Liver (tissue), 3 donors: ENCODE measurements at regions not wholly inside any gene's neighbourhood (a gene's known extent, or its start where the extent isn't known, plus 50 kb on each side); places are given as distances from the start of the nearest gene placed in this dataset.
"Not testable (repeated sequence)": the region's sequence is repeated elsewhere in the genome, so short reads cannot be mapped to it uniquely, and the experiment has no call there.

ENCODE experiments used
- FOXA1 ChIP-seq: IDR thresholded peaks from 2 replicates; pipeline ENCODE4 v1.6.1; 2016; ENCODE audit warnings: antibody characterized with exemption
- GABPA ChIP-seq, 2 donors: IDR thresholded peaks in 1 of 2; conservative IDR thresholded peaks in 1 of 2; 2 replicates each; pipeline ENCODE4 v1.6.1; 2016; ENCODE audit warnings: antibody characterized with exemption in 2 of 2, mild to moderate bottlenecking in 1 of 2, moderate library complexity in 1 of 2
- HNF4G ChIP-seq: IDR thresholded peaks from 2 replicates; pipeline ENCODE4 v1.6.1; 2016; ENCODE audit warnings: antibody characterized with exemption
- RAD21 ChIP-seq, 2 donors: IDR thresholded peaks; 2 replicates each; pipeline ENCODE4 v1.6.1; 2016; ENCODE audit warnings: antibody characterized with exemption in 2 of 2, mild to moderate bottlenecking in 2 of 2
- RXRA ChIP-seq, 2 donors: IDR thresholded peaks; 2 replicates each; pipeline ENCODE4 v1.6.1; 2017 to 2018; ENCODE audit warnings: antibody characterized with exemption in 2 of 2, mild to moderate bottlenecking in 1 of 2
- YY1 ChIP-seq: IDR thresholded peaks from 2 replicates; pipeline ENCODE4 v1.6.1; 2016; ENCODE audit warnings: antibody characterized with exemption, mild to moderate bottlenecking
- TF ChIP-seq, protein P1 (sequence below): fragments of 150-350 bp; IDR thresholded peaks from 2 replicates; pipeline ENCODE4 v1.5.1; 2017; ENCODE audit warnings: improper control_type of control experiment, low read depth, low read length; ENCODE audit not compliant: missing input control
- TF ChIP-seq, protein P2 (sequence below): IDR thresholded peaks from 2 replicates; pipeline ENCODE4 v1.6.1; 2016; ENCODE audit warnings: antibody characterized with exemption
- TF ChIP-seq, protein P3 (sequence below): IDR thresholded peaks from 2 replicates; pipeline ENCODE4 v1.6.1; 2016; ENCODE audit warnings: antibody characterized with exemption, mild to moderate bottlenecking
- TF ChIP-seq, protein P4 (sequence below): IDR thresholded peaks from 2 replicates; pipeline ENCODE4 v1.6.1; 2016; ENCODE audit warnings: antibody characterized with exemption
- donor health status: healthy.
- donor health status: healthy.

DNA sequence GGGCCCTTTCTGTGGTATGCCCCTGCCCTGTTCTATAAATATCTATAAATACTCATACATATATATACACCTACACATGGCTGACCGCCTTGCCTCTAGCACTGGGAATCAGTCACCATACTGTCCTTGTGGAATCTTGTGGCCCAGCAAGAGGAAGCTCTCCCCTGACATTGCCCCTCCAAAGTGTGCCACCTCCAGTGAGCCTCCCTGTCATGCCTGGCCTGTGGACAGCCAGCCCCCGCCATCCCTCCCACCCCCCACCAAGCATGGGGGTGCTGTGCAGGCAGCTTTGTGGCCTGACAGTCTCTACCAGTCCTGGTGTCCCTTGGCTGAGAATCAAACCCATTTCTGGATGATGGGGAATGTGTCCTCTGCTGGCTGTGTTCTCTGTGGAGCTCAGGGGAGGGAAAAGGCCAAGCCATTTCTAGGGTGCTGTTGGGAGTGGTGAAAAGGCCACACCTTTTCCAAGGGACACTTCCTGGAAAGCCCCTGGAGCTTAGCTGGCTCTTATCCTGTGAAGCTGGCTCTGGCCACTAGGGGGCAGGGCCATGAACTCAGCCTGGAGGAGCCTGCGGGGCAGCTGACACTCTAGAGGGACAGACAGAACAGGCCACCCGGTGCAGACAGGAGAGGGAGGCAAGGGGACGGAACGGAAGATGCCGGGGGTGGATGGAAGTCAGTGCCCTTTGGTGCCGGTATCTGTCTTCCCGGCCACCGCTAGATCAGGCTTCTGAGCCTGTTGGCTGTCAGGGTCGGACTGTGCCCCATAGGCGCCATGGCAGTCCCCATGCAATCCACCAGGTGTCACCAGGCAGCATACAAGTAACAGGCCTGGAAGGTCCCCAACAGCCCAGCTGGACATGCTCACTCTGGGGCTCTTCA lies 167.2 kb downstream of the TBC1D2B start:
- TF ChIP-seq, protein P1, sequence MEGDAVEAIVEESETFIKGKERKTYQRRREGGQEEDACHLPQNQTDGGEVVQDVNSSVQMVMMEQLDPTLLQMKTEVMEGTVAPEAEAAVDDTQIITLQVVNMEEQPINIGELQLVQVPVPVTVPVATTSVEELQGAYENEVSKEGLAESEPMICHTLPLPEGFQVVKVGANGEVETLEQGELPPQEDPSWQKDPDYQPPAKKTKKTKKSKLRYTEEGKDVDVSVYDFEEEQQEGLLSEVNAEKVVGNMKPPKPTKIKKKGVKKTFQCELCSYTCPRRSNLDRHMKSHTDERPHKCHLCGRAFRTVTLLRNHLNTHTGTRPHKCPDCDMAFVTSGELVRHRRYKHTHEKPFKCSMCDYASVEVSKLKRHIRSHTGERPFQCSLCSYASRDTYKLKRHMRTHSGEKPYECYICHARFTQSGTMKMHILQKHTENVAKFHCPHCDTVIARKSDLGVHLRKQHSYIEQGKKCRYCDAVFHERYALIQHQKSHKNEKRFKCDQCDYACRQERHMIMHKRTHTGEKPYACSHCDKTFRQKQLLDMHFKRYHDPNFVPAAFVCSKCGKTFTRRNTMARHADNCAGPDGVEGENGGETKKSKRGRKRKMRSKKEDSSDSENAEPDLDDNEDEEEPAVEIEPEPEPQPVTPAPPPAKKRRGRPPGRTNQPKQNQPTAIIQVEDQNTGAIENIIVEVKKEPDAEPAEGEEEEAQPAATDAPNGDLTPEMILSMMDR: peak; percentile 51
- peak; percentile 45 to 76 for TF ChIP-seq RAD21 (IDR thresholded peaks at IDR 0.05)
- TF ChIP-seq, protein P2, sequence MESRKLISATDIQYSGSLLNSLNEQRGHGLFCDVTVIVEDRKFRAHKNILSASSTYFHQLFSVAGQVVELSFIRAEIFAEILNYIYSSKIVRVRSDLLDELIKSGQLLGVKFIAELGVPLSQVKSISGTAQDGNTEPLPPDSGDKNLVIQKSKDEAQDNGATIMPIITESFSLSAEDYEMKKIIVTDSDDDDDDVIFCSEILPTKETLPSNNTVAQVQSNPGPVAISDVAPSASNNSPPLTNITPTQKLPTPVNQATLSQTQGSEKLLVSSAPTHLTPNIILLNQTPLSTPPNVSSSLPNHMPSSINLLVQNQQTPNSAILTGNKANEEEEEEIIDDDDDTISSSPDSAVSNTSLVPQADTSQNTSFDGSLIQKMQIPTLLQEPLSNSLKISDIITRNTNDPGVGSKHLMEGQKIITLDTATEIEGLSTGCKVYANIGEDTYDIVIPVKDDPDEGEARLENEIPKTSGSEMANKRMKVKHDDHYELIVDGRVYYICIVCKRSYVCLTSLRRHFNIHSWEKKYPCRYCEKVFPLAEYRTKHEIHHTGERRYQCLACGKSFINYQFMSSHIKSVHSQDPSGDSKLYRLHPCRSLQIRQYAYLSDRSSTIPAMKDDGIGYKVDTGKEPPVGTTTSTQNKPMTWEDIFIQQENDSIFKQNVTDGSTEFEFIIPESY: not testable (repeated sequence)
- not testable (repeated sequence) for TF ChIP-seq GABPA (IDR thresholded peaks at IDR 0.05 in 1 of 2, conservative IDR thresholded peaks at IDR 0.05 in 1 of 2); FOXA1; HNF4G; RXRA (IDR thresholded peaks at IDR 0.05)
- TF ChIP-seq, protein P3, sequence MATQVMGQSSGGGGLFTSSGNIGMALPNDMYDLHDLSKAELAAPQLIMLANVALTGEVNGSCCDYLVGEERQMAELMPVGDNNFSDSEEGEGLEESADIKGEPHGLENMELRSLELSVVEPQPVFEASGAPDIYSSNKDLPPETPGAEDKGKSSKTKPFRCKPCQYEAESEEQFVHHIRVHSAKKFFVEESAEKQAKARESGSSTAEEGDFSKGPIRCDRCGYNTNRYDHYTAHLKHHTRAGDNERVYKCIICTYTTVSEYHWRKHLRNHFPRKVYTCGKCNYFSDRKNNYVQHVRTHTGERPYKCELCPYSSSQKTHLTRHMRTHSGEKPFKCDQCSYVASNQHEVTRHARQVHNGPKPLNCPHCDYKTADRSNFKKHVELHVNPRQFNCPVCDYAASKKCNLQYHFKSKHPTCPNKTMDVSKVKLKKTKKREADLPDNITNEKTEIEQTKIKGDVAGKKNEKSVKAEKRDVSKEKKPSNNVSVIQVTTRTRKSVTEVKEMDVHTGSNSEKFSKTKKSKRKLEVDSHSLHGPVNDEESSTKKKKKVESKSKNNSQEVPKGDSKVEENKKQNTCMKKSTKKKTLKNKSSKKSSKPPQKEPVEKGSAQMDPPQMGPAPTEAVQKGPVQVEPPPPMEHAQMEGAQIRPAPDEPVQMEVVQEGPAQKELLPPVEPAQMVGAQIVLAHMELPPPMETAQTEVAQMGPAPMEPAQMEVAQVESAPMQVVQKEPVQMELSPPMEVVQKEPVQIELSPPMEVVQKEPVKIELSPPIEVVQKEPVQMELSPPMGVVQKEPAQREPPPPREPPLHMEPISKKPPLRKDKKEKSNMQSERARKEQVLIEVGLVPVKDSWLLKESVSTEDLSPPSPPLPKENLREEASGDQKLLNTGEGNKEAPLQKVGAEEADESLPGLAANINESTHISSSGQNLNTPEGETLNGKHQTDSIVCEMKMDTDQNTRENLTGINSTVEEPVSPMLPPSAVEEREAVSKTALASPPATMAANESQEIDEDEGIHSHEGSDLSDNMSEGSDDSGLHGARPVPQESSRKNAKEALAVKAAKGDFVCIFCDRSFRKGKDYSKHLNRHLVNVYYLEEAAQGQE: not testable (repeated sequence)
- TF ChIP-seq YY1: peak; percentile 62
- TF ChIP-seq, protein P4, sequence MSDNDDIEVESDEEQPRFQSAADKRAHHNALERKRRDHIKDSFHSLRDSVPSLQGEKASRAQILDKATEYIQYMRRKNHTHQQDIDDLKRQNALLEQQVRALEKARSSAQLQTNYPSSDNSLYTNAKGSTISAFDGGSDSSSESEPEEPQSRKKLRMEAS: not testable (repeated sequence)
